WTC11 (cell line): ENCODE measurements at regions not wholly inside any gene's neighbourhood (a gene's known extent, or its start where the extent isn't known, plus 50 kb on each side); places are given as distances from the start of the nearest gene placed in this dataset.
A peak's percentile ranks its signal among the peaks of the same experiment; 100 is the strongest.

Experiments
- ATAC-seq: fragments of 200-7000 bp; cut with Tn5 transposase; 2 replicates; pipeline ENCODE4 v1.10.0; 2021; ENCODE audit warnings: mild to moderate bottlenecking, moderate library complexity
- CTCF ChIA-PET: fragments of 300-600 bp; sonication (Branson Sonifier 250); formaldehyde crosslinking; loops from one replicate; lab custom pipeline; 2021; ENCODE audit warnings: antibody characterized with exemption; lab: Charles Lee
- POLR2A ChIA-PET: fragments of 350-600 bp; sonication (Branson Sonifier 250); formaldehyde crosslinking; loops from one replicate; lab custom pipeline; 2021; ENCODE audit warnings: antibody characterized with exemption; lab: Charles Lee
- DNase-seq: peaks from one replicate; pipeline ENCODE4 v3.0.0; 2021; ENCODE audit warnings: low spot score
- H3K27ac Mint-ChIP-seq: 2 replicates; pipeline ENCODE4 v1.8.0; 2021; ENCODE audit warnings: mixed read lengths
- H3K27me3 Mint-ChIP-seq: 2 replicates; pipeline ENCODE4 v1.8.0; 2021; ENCODE audit warnings: low read depth, mild to moderate bottlenecking, moderate library complexity, mixed read lengths
- H3K36me3 Mint-ChIP-seq: 2 replicates; pipeline ENCODE4 v1.8.0; 2021; ENCODE audit warnings: mixed read lengths
- H3K4me1 Mint-ChIP-seq: 2 replicates; pipeline ENCODE4 v1.8.0; 2022; ENCODE audit warnings: mixed read lengths
- H3K4me3 Mint-ChIP-seq: 2 replicates; pipeline ENCODE4 v1.8.0; 2021; ENCODE audit warnings: mild to moderate bottlenecking, moderate library complexity, mixed read lengths
- H3K9me3 Mint-ChIP-seq: 2 replicates; pipeline ENCODE4 v1.8.0; 2021; ENCODE audit warnings: mixed read lengths
- ARID4B ChIP-seq: sonication (generic); formaldehyde crosslinking; IDR thresholded peaks from 2 replicates; pipeline ENCODE4 v1.8.0; 2023; ENCODE audit warnings: missing genetic modification reagents, mild to moderate bottlenecking, borderline replicate concordance
- ATF2 ChIP-seq: sonication (generic); formaldehyde crosslinking; IDR thresholded peaks from 2 replicates; pipeline ENCODE4 v1.8.1; 2022; ENCODE audit warnings: low read depth, missing genetic modification reagents, borderline replicate concordance
- ATF3 ChIP-seq: sonication (generic); formaldehyde crosslinking; conservative IDR thresholded peaks from 2 replicates; pipeline ENCODE4 v1.8.1; 2022; ENCODE audit warnings: mild to moderate bottlenecking, missing genetic modification reagents
- CREM ChIP-seq: sonication (generic); formaldehyde crosslinking; IDR thresholded peaks from 2 replicates; pipeline ENCODE4 v1.8.1; 2022; ENCODE audit warnings: mild to moderate bottlenecking, missing genetic modification reagents, moderate library complexity
- E2F5 ChIP-seq: sonication (generic); formaldehyde crosslinking; IDR thresholded peaks from 2 replicates; pipeline ENCODE4 v1.8.1; 2022; ENCODE audit warnings: mild to moderate bottlenecking, moderate library complexity, missing genetic modification reagents
- EMX1 ChIP-seq: fragments of 250-450 bp; sonication (Bioruptor Pico); IDR thresholded peaks from 2 replicates; pipeline ENCODE4 v1.8.0; 2021; ENCODE audit warnings: mild to moderate bottlenecking
- IRF1 ChIP-seq: sonication (generic); formaldehyde crosslinking; IDR thresholded peaks from 2 replicates; pipeline ENCODE4 v1.8.0; 2023; ENCODE audit warnings: missing genetic modification reagents
- NFYB ChIP-seq: sonication (generic); formaldehyde crosslinking; conservative IDR thresholded peaks from 2 replicates; pipeline ENCODE4 v1.8.0; 2022; ENCODE audit warnings: low read depth, missing genetic modification reagents
- PREB ChIP-seq: sonication (generic); formaldehyde crosslinking; IDR thresholded peaks from 2 replicates; pipeline ENCODE4 v1.8.1; 2022; ENCODE audit warnings: mild to moderate bottlenecking, missing genetic modification reagents, moderate library complexity, borderline replicate concordance
- RORB ChIP-seq: fragments of 250-450 bp; sonication (Bioruptor Pico); IDR thresholded peaks from 2 replicates; pipeline ENCODE4 v1.9.0; 2021; ENCODE audit warnings: mild to moderate bottlenecking
- SOX15 ChIP-seq: fragments of 250-450 bp; sonication (Bioruptor Pico); IDR thresholded peaks from 2 replicates; pipeline ENCODE4 v1.9.0; 2021; ENCODE audit warnings: mild to moderate bottlenecking
- STAT6 ChIP-seq: sonication (generic); formaldehyde crosslinking; conservative IDR thresholded peaks from 2 replicates; pipeline ENCODE4 v1.8.1; 2023; ENCODE audit warnings: mild to moderate bottlenecking, low read depth, missing genetic modification reagents, moderate library complexity
- USF1 ChIP-seq: sonication (generic); formaldehyde crosslinking; IDR thresholded peaks from 2 replicates; pipeline ENCODE4 v1.8.0; 2022; ENCODE audit warnings: mild to moderate bottlenecking, missing genetic modification reagents
- USF2 ChIP-seq: sonication (generic); formaldehyde crosslinking; IDR thresholded peaks from 2 replicates; pipeline ENCODE4 v1.8.1; 2023; ENCODE audit warnings: mild to moderate bottlenecking, missing genetic modification reagents, moderate library complexity
- ZMAT4 ChIP-seq: fragments of 250-450 bp; sonication (Bioruptor Pico); IDR thresholded peaks from 2 replicates; pipeline ENCODE4 v1.9.0; 2021; ENCODE audit warnings: mild to moderate bottlenecking
- ZNF263 ChIP-seq: sonication (generic); formaldehyde crosslinking; IDR thresholded peaks from 2 replicates; pipeline ENCODE4 v1.8.1; 2022; ENCODE audit warnings: low read depth, mild to moderate bottlenecking, moderate library complexity, missing genetic modification reagents

- Mint-ChIP-seq H3K27me3 (no peaks in the 10 kb centered on the region; the same call in 1 of the 2 replicates), H3K9me3 (no peaks in the 10 kb centered on the region)
- DNase-seq, result no peak
- peak; percentile 85 for ATAC-seq
- CTCF ChIA-PET, result interaction anchor here (1.5 to 1.8 kb wide), 2 partner anchors 10 to 37 kb away, joined by 7 to 15 read pairs; no protein-coding TSS in a partner anchor
- TF ChIP-seq ATF3, result no peak
- no peak for TF ChIP-seq IRF1 (CRISPR knock-in tag)
- no peak for TF ChIP-seq E2F5 (CRISPR knock-in tag)
- TF ChIP-seq RORB (CRISPR knock-in tag), result no peak
- no peak for TF ChIP-seq NFYB (CRISPR knock-in tag)
- TF ChIP-seq CREM (CRISPR knock-in tag), result no peak
- no peak for TF ChIP-seq ARID4B (CRISPR knock-in tag)
- no peak for TF ChIP-seq ATF2
- no peak for TF ChIP-seq USF1 (CRISPR knock-in tag)
- no peak for TF ChIP-seq ZNF263 (CRISPR knock-in tag)
- TF ChIP-seq SOX15 (CRISPR knock-in tag), result no peak
- no peak for TF ChIP-seq PREB (CRISPR knock-in tag)
- no peak for TF ChIP-seq EMX1 (CRISPR knock-in tag)
- no peak for TF ChIP-seq STAT6 (CRISPR knock-in tag)
- TF ChIP-seq ZMAT4, result no peak
- no peak for TF ChIP-seq USF2
- TF ChIP-seq, all 79 proteins: peak for 0
- peaks cover 13% of the 10 kb centered on the region for H3K4me1 Mint-ChIP-seq
- H3K36me3 Mint-ChIP-seq, result no peaks in the 10 kb centered on the region
- H3K27ac Mint-ChIP-seq, result no peak overlapping the region
- POLR2A ChIA-PET, result no interaction called here
- no peak overlapping the region for H3K4me3 Mint-ChIP-seq
These were observed 308.5 kb downstream of the REEP3 start for GRCh38 chr10:63829573-63830149.
